Suprapubic skin (tissue), 4 donors: ENCODE measurements at regions not wholly inside any gene's neighbourhood (a gene's known extent, or its start where the extent isn't known, plus 50 kb on each side); places are given as distances from the start of the nearest gene placed in this dataset.

Experiments
- DNase-seq, 2 donors: peaks; one replicate each; pipeline ENCODE4 v3.0.0-alpha.2; 2019; ENCODE audit warnings: low spot score in 2 of 2
- H3K27ac ChIP-seq: fragments of 200-600 bp; sonication (generic); one replicate; pipeline ENCODE4 v1.5.1; 2019
- H3K27me3 ChIP-seq: fragments of 200-600 bp; sonication (generic); one replicate; pipeline ENCODE4 v1.5.1; 2019
- H3K36me3 ChIP-seq: fragments of 200-600 bp; sonication (generic); one replicate; pipeline ENCODE4 v1.5.1; 2019
- H3K4me1 ChIP-seq: fragments of 200-600 bp; sonication (generic); one replicate; pipeline ENCODE4 v1.5.1; 2019
- H3K4me3 ChIP-seq: fragments of 200-600 bp; sonication (generic); one replicate; pipeline ENCODE4 v1.5.1; 2019; ENCODE audit warnings: mild to moderate bottlenecking
- H3K9me3 ChIP-seq: fragments of 200-600 bp; sonication (generic); one replicate; pipeline ENCODE4 v1.5.1; 2019
- CTCF ChIP-seq, 2 donors: fragments of 200-600 bp in 1 of 2; fragments of 450-650 bp in 1 of 2; sonication (generic) in 1 of 2; IDR thresholded peaks; one replicate each; pipeline ENCODE4 v1.5.1; 2016 to 2019; ENCODE audit warnings: antibody characterized with exemption in 2 of 2, mild to moderate bottlenecking in 1 of 2, moderate library complexity in 1 of 2
- EP300 ChIP-seq: sonication (generic); formaldehyde crosslinking; IDR thresholded peaks from one replicate; pipeline ENCODE4 v1.6.1; 2017; ENCODE audit warnings: antibody characterized with exemption
- POLR2A ChIP-seq, 2 donors: fragments of 450-650 bp; IDR thresholded peaks; one replicate each; pipeline ENCODE4 v1.6.1; 2017; ENCODE audit warnings: antibody characterized with exemption in 2 of 2, mild to moderate bottlenecking in 2 of 2, moderate library complexity in 2 of 2
- POLR2AphosphoS5 ChIP-seq, 3 donors: sonication (generic); formaldehyde crosslinking; IDR thresholded peaks; one replicate each; pipeline ENCODE4 v1.6.1; 2017; ENCODE audit warnings: antibody characterized with exemption in 3 of 3
- WGBS: methylation state at CpG from one replicate; pipeline ENCODE4 v1.1.5; 2018; 5-methylcytosine and 5-hydroxymethylcytosine counted together

GRCh38 chr10:6741541-6741941 lies 161.5 kb upstream of the PRKCQ start:
- no peak for TF ChIP-seq CTCF (IDR thresholded peaks at IDR 0.05)
- H3K36me3 ChIP-seq, result no peaks in the 10 kb centered on the region
- 26% methylated on average over 3 of the region's 3 CpGs for WGBS
- no peak for DNase-seq
- peaks cover 18% of the 10 kb centered on the region for H3K4me1 ChIP-seq
- no peak overlapping the region for H3K4me3 ChIP-seq
- no peak overlapping the region for H3K27ac ChIP-seq
- no peaks in the 10 kb centered on the region for H3K9me3 ChIP-seq
- peaks cover 9% of the 10 kb centered on the region for H3K27me3 ChIP-seq

GRCh38 chr10:6739530-6740174 lies 159.6 kb upstream of the PRKCQ start:
- Histone ChIP-seq H3K9me3 (no peaks in the 10 kb centered on the region), H3K4me3 (no peak overlapping the region), H3K27ac (no peak overlapping the region), H3K27me3 (peaks cover 15% of the 10 kb centered on the region), H3K4me1 (peaks cover 18% of the 10 kb centered on the region), H3K36me3 (no peaks in the 10 kb centered on the region)
- DNase-seq, result no peak
- no peak for TF ChIP-seq POLR2A (IDR thresholded peaks at IDR 0.05)
- TF ChIP-seq EP300, result no peak
- no peak for TF ChIP-seq POLR2AphosphoS5 (IDR thresholded peaks at IDR 0.05)
- TF ChIP-seq CTCF (IDR thresholded peaks at IDR 0.05), result no peak
- WGBS, result 72% methylated on average over 12 of the region's 12 CpGs

GRCh38 chr10:6738112-6738768 lies 158.2 kb upstream of the PRKCQ start:
- Histone ChIP-seq H3K36me3 (no peaks in the 10 kb centered on the region), H3K4me1 (peaks cover 18% of the 10 kb centered on the region), H3K27ac (no peak overlapping the region), H3K27me3 (peaks cover 23% of the 10 kb centered on the region), H3K9me3 (no peaks in the 10 kb centered on the region), H3K4me3 (no peak overlapping the region)
- no peak for DNase-seq
- no peak for TF ChIP-seq POLR2A (IDR thresholded peaks at IDR 0.05)
- no peak for TF ChIP-seq EP300
- no peak for TF ChIP-seq CTCF (IDR thresholded peaks at IDR 0.05)
- WGBS, result 4% methylated on average over 14 of the region's 14 CpGs

- 23% methylated on average over 6 of the region's 6 CpGs for WGBS
- no peak for TF ChIP-seq POLR2AphosphoS5 (IDR thresholded peaks at IDR 0.05)
- no peak for TF ChIP-seq EP300
- TF ChIP-seq CTCF (IDR thresholded peaks at IDR 0.05), result no peak
- TF ChIP-seq POLR2A (IDR thresholded peaks at IDR 0.05), result no peak
- peaks cover 18% of the 10 kb centered on the region for H3K4me1 ChIP-seq
- H3K27me3 ChIP-seq, result peaks cover 28% of the 10 kb centered on the region
- no peaks in the 10 kb centered on the region for H3K36me3 ChIP-seq
- H3K9me3 ChIP-seq, result no peaks in the 10 kb centered on the region
- DNase-seq, result no peak
- peak overlapping the region; percentile 5 for H3K4me3 ChIP-seq
- H3K27ac ChIP-seq, result no peak overlapping the region
Observed at GRCh38 chr10:6737758-6738111, 157.7 kb upstream of the PRKCQ start.

- H3K27ac ChIP-seq, result no peak overlapping the region
- H3K36me3 ChIP-seq, result no peaks in the 10 kb centered on the region
- H3K4me3 ChIP-seq, result peak overlapping the region; percentile 5
- DNase-seq, result no peak
- H3K4me1 ChIP-seq, result peaks cover 18% of the 10 kb centered on the region
- H3K9me3 ChIP-seq, result no peaks in the 10 kb centered on the region
- WGBS, result 47% methylated on average over 9 of the region's 9 CpGs
- TF ChIP-seq POLR2A (IDR thresholded peaks at IDR 0.05) (no peak), CTCF (IDR thresholded peaks at IDR 0.05) (no peak), POLR2AphosphoS5 (IDR thresholded peaks at IDR 0.05) (no peak), EP300 (no peak)
- H3K27me3 ChIP-seq, result peaks cover 29% of the 10 kb centered on the region
Observed at GRCh38 chr10:6737080-6737641, 157.1 kb upstream of the PRKCQ start.
